Keratinocyte (primary cell): ENCODE measurements at regions not wholly inside any gene's neighbourhood (a gene's known extent, or its start where the extent isn't known, plus 50 kb on each side); places are given as distances from the start of the nearest gene placed in this dataset.

ENCODE experiments used
- CTCF ChIP-seq, 3 experiments: IDR thresholded peaks in 1 of 3; conservative IDR thresholded peaks in 1 of 3; optimal IDR thresholded peaks in 1 of 3; 2 replicates in 2 of 3; 3 replicates in 1 of 3; pipeline versions ENCODE3 to v1.5.1; 2011; ENCODE audit warnings: low read length in 3 of 3, mild to moderate bottlenecking in 3 of 3, moderate library complexity in 2 of 3, control low read depth in 1 of 3, inconsistent platforms in 1 of 3; ENCODE audit not compliant: insufficient read depth in 2 of 3; ENCODE audit errors: extremely low read depth in 1 of 3
- EZH2 ChIP-seq: IDR thresholded peaks from one replicate; pipeline ENCODE4 v1.6.1; 2012; ENCODE audit warnings: inconsistent platforms, mild to moderate bottlenecking, low read length, moderate library complexity

- TF ChIP-seq CTCF (optimal IDR thresholded peaks at IDR 0.05 in 1 of 3, IDR thresholded peaks at IDR 0.05 in 1 of 3, conservative IDR thresholded peaks at IDR 0.05 in 1 of 3; ENCODE audit: extremely low read depth in 1 of 3, insufficient read depth in 2 of 3, low read length in 3 of 3) (no peak), EZH2 (no peak)
Observed at GRCh38 chr12:94867066-94867855, 136.2 kb downstream of the NDUFA12 start.
